HepG2 (cell line): ENCODE measurements at regions not wholly inside any gene's neighbourhood (a gene's known extent, or its start where the extent isn't known, plus 50 kb on each side); places are given as distances from the start of the nearest gene placed in this dataset.

Source experiments
- ATAC-seq: fragments of 200-7000 bp; cut with Tn5 transposase; 3 replicates; pipeline ENCODE4 v1.9.1; 2020; ENCODE audit warnings: mild to moderate bottlenecking, moderate library complexity
- BruUV-seq: library from RNA; stranded (reverse); fragments of 400-500 nt; replicated peaks from 2 replicates; lab custom pipeline; 2021; lab: Mats Ljungman, UMichigan
- CTCF ChIA-PET: fragments of 300-600 bp; formaldehyde crosslinking; extraction: SDS; loops from one replicate; lab custom pipeline; 2021; ENCODE audit warnings: low total read pairs, inconsistent platforms, low intra/inter-chr PET ratio; lab: Yijun Ruan, JAX
- POLR2A ChIA-PET: fragments of 350-600 bp; sonication (Branson Sonifier 250); formaldehyde crosslinking; loops from one replicate; lab custom pipeline; 2020; ENCODE audit warnings: antibody characterized with exemption, inconsistent platforms; lab: Yijun Ruan, JAX
- DNase-seq: peaks from one replicate; pipeline ENCODE4 v3.0.0-alpha.2; 2015; ENCODE audit warnings: low spot score
- FAIRE-seq: peaks from 3 replicates; lab custom pipeline; 2011; peaks lifted over from hg19 to GRCh38; lab: Jason Lieb, UNC
- H2AFZ ChIP-seq: one replicate; pipeline ENCODE4 v1.6.1; 2011; ENCODE audit warnings: low read length, inconsistent platforms
- H3K27ac ChIP-seq: fragments of 300-600 bp; 3 replicates; pipeline ENCODE4 v1.8.0; 2011; ENCODE audit warnings: mixed run types, mild to moderate bottlenecking, mixed read lengths, low read length, inconsistent platforms; ENCODE audit not compliant: insufficient read depth; ENCODE audit errors: extremely low read length
- H3K27me3 ChIP-seq, 2 experiments: fragments of 200-600 bp in 1 of 2; 2 replicates in 1 of 2; 3 replicates in 1 of 2; pipeline versions ENCODE4 v1.6.0 to v1.8.0; 2011; ENCODE audit warnings: low read length in 2 of 2, mild to moderate bottlenecking in 2 of 2, moderate library complexity in 2 of 2, inconsistent platforms in 1 of 2; ENCODE audit not compliant: insufficient read depth in 2 of 2, control insufficient read depth in 1 of 2
- H3K36me3 ChIP-seq, 2 experiments: fragments of 200-600 bp in 1 of 2; replicated peaks in 1 of 2; 2 replicates in 1 of 2; 3 replicates in 1 of 2; pipeline versions ENCODE4 v1.5.1 to v1.8.0; 2011; ENCODE audit warnings: low read length in 2 of 2, inconsistent platforms in 1 of 2; ENCODE audit not compliant: insufficient read depth in 2 of 2, control insufficient read depth in 1 of 2
- H3K4me1 ChIP-seq: 2 replicates; pipeline ENCODE4 v1.5.1; 2012; ENCODE audit warnings: low read length, inconsistent platforms; ENCODE audit not compliant: insufficient read depth
- H3K4me2 ChIP-seq: 2 replicates; pipeline ENCODE4 v1.6.0; 2011; ENCODE audit warnings: low read depth, low read length, inconsistent platforms
- H3K4me3 ChIP-seq, 3 experiments: fragments of 200-600 bp in 1 of 3; sonication (generic), shearing (Covaris generic) in 1 of 3; replicated peaks in 1 of 3; 2 replicates each; pipeline ENCODE4 v1.5.1; 2011 to 2016; ENCODE audit warnings: low read length in 3 of 3, inconsistent platforms in 2 of 3, low read depth in 2 of 3, mild to moderate bottlenecking in 2 of 3, control low read depth in 1 of 3, mixed read lengths in 1 of 3; ENCODE audit not compliant: insufficient read depth in 1 of 3
- H3K79me2 ChIP-seq: one replicate; pipeline ENCODE4 v1.6.1; 2011; ENCODE audit warnings: low read length, inconsistent platforms; ENCODE audit not compliant: insufficient read depth
- H3K9ac ChIP-seq: 2 replicates; pipeline ENCODE4 v1.6.0; 2011; ENCODE audit warnings: mild to moderate bottlenecking, low read depth, low read length, inconsistent platforms; ENCODE audit not compliant: insufficient read depth
- H3K9me3 ChIP-seq: 2 replicates; pipeline ENCODE4 v1.5.1; 2012; ENCODE audit warnings: mild to moderate bottlenecking, low read length
- H4K20me1 ChIP-seq: 2 replicates; pipeline ENCODE4 v1.6.0; 2011; ENCODE audit warnings: inconsistent platforms, mild to moderate bottlenecking, low read length, moderate library complexity; ENCODE audit not compliant: insufficient read depth
- CREB1 ChIP-seq, 2 experiments: fragments of 450-650 bp in 1 of 2; IDR thresholded peaks; 2 replicates each; pipeline ENCODE4 v1.6.1; 2016 to 2017; ENCODE audit warnings: control low read depth in 1 of 2, mild to moderate bottlenecking in 1 of 2, missing compliant biosample characterization in 1 of 2, missing genetic modification characterization in 1 of 2
- WGBS: methylation state at CpG from one replicate; pipeline ENCODE4 v1.1.6; 2017; ENCODE audit warnings: low lambda C conversion rate; 5-methylcytosine and 5-hydroxymethylcytosine counted together
- in situ Hi-C: cut with HindIII; loops from 2 replicates; pipeline ENCODE4 v1.10.0; 2017; ENCODE audit warnings: low pct_unique_long_range_greater_than_20kb; ENCODE audit not compliant: extremely low pct_ligation_motif_present
- intact Hi-C: fragments of 100-400 bp; cut with micrococcal nuclease; formaldehyde crosslinking; loops from one replicate; pipeline ENCODE4 v1.10.0; 2022; ENCODE audit not compliant: unreplicated experiment
- TF ChIP-seq, protein P1 (sequence below): sonication (generic); formaldehyde crosslinking; IDR thresholded peaks from 2 replicates; pipeline ENCODE4 v1.4.0; 2020; ENCODE audit warnings: missing genetic modification reagents
- TF ChIP-seq, protein P2 (sequence below): sonication (generic); formaldehyde crosslinking; IDR thresholded peaks from 2 replicates; pipeline ENCODE4 v1.4.0; 2020; ENCODE audit warnings: missing genetic modification reagents

DNA sequence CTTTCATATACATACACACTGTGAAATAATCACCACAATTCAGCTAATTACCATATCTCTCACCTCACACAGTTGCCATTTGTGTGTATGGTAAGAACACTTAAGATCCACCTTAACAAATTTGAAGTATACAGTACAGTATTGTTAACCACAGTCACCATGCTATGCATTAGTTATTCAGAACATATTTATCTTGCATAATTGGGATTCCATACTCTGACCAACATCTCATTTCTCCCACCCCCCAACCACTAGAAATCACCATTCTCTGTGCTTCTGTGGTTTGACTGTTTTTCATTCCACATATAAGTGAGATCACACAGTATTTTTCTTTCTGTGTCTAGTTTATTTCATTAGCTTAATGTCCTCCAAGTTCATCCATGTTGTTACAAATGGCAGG is 247.7 kb upstream of the CTNNB1 start (continued):
- TF ChIP-seq, protein P1, sequence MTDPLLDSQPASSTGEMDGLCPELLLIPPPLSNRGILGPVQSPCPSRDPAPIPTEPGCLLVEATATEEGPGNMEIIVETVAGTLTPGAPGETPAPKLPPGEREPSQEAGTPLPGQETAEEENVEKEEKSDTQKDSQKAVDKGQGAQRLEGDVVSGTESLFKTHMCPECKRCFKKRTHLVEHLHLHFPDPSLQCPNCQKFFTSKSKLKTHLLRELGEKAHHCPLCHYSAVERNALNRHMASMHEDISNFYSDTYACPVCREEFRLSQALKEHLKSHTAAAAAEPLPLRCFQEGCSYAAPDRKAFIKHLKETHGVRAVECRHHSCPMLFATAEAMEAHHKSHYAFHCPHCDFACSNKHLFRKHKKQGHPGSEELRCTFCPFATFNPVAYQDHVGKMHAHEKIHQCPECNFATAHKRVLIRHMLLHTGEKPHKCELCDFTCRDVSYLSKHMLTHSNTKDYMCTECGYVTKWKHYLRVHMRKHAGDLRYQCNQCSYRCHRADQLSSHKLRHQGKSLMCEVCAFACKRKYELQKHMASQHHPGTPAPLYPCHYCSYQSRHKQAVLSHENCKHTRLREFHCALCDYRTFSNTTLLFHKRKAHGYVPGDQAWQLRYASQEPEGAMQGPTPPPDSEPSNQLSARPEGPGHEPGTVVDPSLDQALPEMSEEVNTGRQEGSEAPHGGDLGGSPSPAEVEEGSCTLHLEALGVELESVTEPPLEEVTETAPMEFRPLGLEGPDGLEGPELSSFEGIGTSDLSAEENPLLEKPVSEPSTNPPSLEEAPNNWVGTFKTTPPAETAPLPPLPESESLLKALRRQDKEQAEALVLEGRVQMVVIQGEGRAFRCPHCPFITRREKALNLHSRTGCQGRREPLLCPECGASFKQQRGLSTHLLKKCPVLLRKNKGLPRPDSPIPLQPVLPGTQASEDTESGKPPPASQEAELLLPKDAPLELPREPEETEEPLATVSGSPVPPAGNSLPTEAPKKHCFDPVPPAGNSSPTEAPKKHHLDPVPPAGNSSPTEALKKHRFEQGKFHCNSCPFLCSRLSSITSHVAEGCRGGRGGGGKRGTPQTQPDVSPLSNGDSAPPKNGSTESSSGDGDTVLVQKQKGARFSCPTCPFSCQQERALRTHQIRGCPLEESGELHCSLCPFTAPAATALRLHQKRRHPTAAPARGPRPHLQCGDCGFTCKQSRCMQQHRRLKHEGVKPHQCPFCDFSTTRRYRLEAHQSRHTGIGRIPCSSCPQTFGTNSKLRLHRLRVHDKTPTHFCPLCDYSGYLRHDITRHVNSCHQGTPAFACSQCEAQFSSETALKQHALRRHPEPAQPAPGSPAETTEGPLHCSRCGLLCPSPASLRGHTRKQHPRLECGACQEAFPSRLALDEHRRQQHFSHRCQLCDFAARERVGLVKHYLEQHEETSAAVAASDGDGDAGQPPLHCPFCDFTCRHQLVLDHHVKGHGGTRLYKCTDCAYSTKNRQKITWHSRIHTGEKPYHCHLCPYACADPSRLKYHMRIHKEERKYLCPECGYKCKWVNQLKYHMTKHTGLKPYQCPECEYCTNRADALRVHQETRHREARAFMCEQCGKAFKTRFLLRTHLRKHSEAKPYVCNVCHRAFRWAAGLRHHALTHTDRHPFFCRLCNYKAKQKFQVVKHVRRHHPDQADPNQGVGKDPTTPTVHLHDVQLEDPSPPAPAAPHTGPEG (CRISPR knock-in tag): no peak

DNA sequence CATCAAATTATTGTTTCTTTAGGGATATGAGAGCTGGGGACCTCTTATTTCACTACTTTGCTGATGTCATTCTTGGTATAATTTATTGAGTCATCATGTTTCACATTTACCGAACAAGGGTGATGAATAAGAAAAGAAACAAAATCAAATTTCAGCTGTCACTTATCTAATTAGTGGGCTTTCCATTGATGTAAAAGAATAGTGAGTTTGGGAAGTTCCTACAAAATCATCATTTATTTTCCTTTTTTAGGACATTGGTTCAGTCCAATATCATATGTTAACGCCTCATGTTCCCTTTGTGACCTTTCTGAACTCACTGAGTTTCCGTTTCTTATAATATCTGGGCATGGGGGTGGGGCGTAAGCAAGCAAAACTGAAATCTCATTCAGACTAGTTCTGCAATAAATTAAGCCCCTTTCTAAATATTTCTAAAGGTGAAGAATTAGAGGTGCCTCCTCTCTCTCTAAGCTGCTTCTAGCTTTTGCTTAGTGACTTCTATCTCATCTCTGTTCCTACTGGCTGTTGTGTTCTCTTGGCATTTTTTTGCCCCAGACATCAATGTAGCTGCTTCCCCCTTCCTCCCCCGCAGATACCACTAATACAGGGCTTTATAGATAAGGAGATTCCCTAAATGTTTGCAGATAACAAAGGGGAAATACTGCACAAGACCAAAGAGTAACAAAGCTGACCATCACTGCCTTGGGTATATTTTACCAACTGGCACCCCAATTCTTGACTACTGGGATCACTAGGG is 238.0 kb upstream of the CTNNB1 start:
- no peaks in the 10 kb centered on the region for H4K20me1 ChIP-seq
- H3K27ac ChIP-seq: no peak overlapping the region

More for the DNA sequence above, 238.0 kb upstream of the CTNNB1 start:
- in situ Hi-C loops: no loop called here
- Histone ChIP-seq H3K4me3 (no peak overlapping the region), H2AFZ (no peak overlapping the region), H3K79me2 (no peaks in the 10 kb centered on the region), H3K9ac (no peak overlapping the region), H3K4me2 (no peak overlapping the region)
- ChIA-PET POLR2A (no interaction called here), CTCF (no interaction called here)
- intact Hi-C loops: no loop called here
- BruUV-seq: no TSS peak
- WGBS: 35% methylated on average over 5 of the region's 5 CpGs
- TF ChIP-seq CREB1 (IDR thresholded peaks at IDR 0.05) (0 out of 2 replicates have a peak, but pooled peaks have one; percentile 6), CREB1 (CRISPR knock-in tag; IDR thresholded peaks at IDR 0.05) (no peak)
- TF ChIP-seq, protein P2, sequence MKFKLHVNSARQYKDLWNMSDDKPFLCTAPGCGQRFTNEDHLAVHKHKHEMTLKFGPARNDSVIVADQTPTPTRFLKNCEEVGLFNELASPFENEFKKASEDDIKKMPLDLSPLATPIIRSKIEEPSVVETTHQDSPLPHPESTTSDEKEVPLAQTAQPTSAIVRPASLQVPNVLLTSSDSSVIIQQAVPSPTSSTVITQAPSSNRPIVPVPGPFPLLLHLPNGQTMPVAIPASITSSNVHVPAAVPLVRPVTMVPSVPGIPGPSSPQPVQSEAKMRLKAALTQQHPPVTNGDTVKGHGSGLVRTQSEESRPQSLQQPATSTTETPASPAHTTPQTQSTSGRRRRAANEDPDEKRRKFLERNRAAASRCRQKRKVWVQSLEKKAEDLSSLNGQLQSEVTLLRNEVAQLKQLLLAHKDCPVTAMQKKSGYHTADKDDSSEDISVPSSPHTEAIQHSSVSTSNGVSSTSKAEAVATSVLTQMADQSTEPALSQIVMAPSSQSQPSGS (CRISPR knock-in tag): no peak
- TF ChIP-seq, all 625 proteins: peak for 1
- ATAC-seq (no peak), FAIRE-seq (no peak), DNase-seq (no peak)
- no peaks in the 10 kb centered on the region for H3K4me1 ChIP-seq
- no peaks in the 10 kb centered on the region for H3K9me3 ChIP-seq
- no peaks in the 10 kb centered on the region for H3K27me3 ChIP-seq
- no peaks in the 10 kb centered on the region for H3K36me3 ChIP-seq
